ENCODE measurements at regions not wholly inside any gene's neighbourhood (a gene's known extent, or its start where the extent isn't known, plus 50 kb on each side); places are given as distances from the start of the nearest gene placed in this dataset.

DNA sequence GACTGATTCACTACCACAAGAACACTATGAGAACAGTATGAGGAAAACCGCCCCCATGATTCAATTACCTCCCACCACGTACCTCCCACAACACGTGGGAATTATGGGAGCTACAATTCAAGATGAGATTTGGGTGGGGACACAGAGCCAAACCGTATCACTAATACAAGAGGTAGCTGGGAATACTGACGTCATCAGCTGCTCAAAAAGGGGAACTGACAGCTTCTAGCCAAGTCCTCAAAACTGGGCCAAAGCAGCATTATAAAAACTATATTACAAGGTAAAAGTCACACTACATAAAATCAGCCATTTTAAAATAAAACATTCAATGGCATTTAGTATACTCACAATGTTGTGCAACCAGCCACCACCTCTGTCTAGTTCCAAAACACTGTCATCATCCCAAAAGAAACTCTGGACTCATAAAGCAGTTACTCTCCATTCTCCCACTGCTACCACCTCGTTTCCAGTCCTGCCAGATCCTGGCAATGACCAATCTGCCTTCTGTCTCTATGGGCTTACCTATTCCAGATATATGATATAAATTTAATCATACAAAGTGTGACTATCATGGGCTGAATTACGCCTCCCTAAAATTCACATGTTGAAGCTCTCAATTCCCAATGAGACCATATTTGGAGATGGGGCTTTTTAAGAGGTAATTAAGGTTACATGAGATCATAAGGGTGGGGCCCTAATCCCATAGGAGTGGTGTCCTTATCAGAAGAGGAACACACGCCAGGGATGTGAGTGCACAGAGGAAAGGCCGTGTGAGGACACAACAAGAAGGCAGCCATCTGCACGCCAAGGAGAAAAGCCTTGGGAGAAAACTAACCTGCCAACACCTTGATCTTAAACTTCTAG lies 192.1 kb downstream of the SETD4 start:
- no peak for TF ChIP-seq CTCF (IDR thresholded peaks at IDR 0.05)
- TF ChIP-seq POLR2A (IDR thresholded peaks at IDR 0.05), result no peak
